ENCODE measurements at regions not wholly inside any gene's neighbourhood (a gene's known extent, or its start where the extent isn't known, plus 50 kb on each side); places are given as distances from the start of the nearest gene placed in this dataset.

GRCh38 chr15:52844823-52845222 lies 54.7 kb upstream of the ONECUT1 start:
- DNase-seq (no peak), ATAC-seq (no peak)
- Mint-ChIP-seq H3K27ac (no peak overlapping the region), H3K4me1 (no peaks in the 10 kb centered on the region), H3K4me3 (no peak overlapping the region), H3K36me3 (peaks cover 0 to 5% (median 0%) of the 10 kb centered on the region in 3 donors), H3K9me3 (peaks cover 0 to 7% (median 4%) of the 10 kb centered on the region in 9 donors), H3K27me3 (peaks cover 9 to 47% (median 21%) of the 10 kb centered on the region in 5 donors)
- POLR2A ChIA-PET = no interaction called here
